Upper lobe of left lung (tissue), 6 donors: ENCODE measurements at regions not wholly inside any gene's neighbourhood (a gene's known extent, or its start where the extent isn't known, plus 50 kb on each side); places are given as distances from the start of the nearest gene placed in this dataset.

ENCODE experiments used
- ATAC-seq, 2 donors: fragments of 200-7000 bp; cut with Tn5 transposase; one replicate each; pipeline ENCODE4 v1.9.1; 2022; ENCODE audit warnings: mild to moderate bottlenecking in 2 of 2, moderate library complexity in 2 of 2; ENCODE audit not compliant: low FRiP score in 2 of 2
- DNase-seq, 2 donors: peaks; one replicate each; pipeline ENCODE4 v3.0.0-alpha.2; 2019 to 2020
- H3K27ac ChIP-seq, 4 donors: fragments of 200-600 bp; sonication (generic); one replicate each; pipeline ENCODE4 v1.5.1; 2016 to 2019
- H3K27me3 ChIP-seq, 4 donors: fragments of 200-600 bp; sonication (generic); one replicate each; pipeline ENCODE4 v1.5.1; 2017 to 2019
- H3K36me3 ChIP-seq, 4 donors: fragments of 200-600 bp; sonication (generic); one replicate each; pipeline ENCODE4 v1.5.1; 2016 to 2019
- H3K4me1 ChIP-seq, 4 donors: fragments of 200-600 bp; sonication (generic); one replicate each; pipeline ENCODE4 v1.5.1; 2018 to 2019
- H3K4me3 ChIP-seq, 4 donors: fragments of 200-600 bp; sonication (generic); one replicate each; pipeline ENCODE4 v1.5.1; 2017 to 2019; ENCODE audit warnings: mild to moderate bottlenecking in 2 of 4, moderate library complexity in 1 of 4
- H3K9me3 ChIP-seq, 4 donors: fragments of 200-600 bp; sonication (generic); one replicate each; pipeline ENCODE4 v1.5.1; 2018 to 2019
- EP300 ChIP-seq, 4 donors: sonication (generic); formaldehyde crosslinking; IDR thresholded peaks; one replicate each; pipeline ENCODE4 v1.5.1; 2017; ENCODE audit warnings: antibody characterized with exemption in 4 of 4, control low read depth in 2 of 4
- POLR2A ChIP-seq, 4 donors: fragments of 450-650 bp; IDR thresholded peaks; one replicate each; pipeline ENCODE4 v1.5.1; 2016 to 2017; ENCODE audit warnings: antibody characterized with exemption in 4 of 4, mild to moderate bottlenecking in 2 of 4
- POLR2AphosphoS5 ChIP-seq, 2 donors: sonication (generic); formaldehyde crosslinking; IDR thresholded peaks; one replicate each; pipeline ENCODE4 v1.5.1; 2017; ENCODE audit warnings: antibody characterized with exemption in 2 of 2
- WGBS, 2 donors: methylation state at CpG; one replicate each; pipeline ENCODE4 v1.1.5; 2017 to 2018; 5-methylcytosine and 5-hydroxymethylcytosine counted together
- TF ChIP-seq, protein P1 (sequence below), 6 experiments: fragments of 450-650 bp in 4 of 6; fragments of 200-600 bp in 2 of 6; sonication (generic) in 2 of 6; IDR thresholded peaks; one replicate each; pipeline ENCODE4 v1.5.1; 2016 to 2019; ENCODE audit warnings: antibody characterized with exemption in 6 of 6
- donor health status: DM: no; HTN: no; CAD: no; lungs with moderate emphysema.
- donor health status: DM: no; HTN: yes; CAD: no; lungs with severe emphysema.

DNA sequence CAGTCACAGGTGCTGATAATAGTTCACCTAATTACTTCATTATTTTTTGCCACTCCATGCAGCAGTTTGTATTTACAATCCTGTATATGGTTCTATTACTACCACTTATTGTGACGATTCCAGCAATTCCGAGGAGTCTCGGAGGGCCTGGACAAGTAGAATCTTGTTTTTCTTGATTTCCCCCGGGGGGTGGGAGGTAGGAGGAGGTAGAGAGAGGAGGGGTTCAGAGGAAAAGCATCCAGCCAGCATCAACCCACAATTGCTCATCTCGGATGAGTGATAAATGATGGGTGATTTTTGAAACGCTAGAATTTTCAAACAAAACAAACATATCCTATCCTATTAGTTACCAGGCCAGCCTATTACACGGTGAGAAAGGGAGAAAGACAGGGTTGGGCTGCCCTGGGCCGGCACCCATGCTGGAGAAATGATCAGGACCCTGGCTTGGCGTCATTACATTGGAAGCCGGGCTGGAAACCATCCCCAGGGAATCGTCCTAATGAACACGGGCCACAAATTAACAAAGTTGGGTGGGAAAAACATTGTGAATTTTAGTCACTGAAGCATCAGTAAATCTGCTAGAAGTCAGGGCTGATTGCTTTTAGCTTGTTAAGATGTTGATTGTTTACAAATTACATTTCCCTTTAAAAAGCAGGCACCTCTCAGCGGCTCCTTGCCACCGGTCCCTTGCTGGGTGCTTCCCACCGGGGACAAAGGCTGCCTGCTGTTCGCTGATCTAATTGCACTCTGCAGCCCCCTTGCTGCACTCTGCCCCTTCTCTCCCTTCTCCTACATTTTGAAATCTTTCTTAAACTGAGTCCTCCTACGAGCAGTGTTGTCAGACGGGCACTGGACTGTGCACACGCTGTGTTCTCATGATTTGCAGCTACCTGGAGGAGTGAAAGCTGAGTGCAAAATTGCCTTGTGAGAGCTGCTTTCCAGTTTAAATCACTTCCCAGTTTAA lies 95.5 kb downstream of the FAM204A start:
- DNase-seq, result no peak
- Histone ChIP-seq H3K27me3 (peaks cover 0 to 6% (median 0%) of the 10 kb centered on the region in 4 donors), H3K4me3 (no peak overlapping the region), H3K27ac (no peak overlapping the region), H3K4me1 (no peaks in the 10 kb centered on the region), H3K9me3 (no peaks in the 10 kb centered on the region), H3K36me3 (no peaks in the 10 kb centered on the region)
- TF ChIP-seq, protein P1, sequence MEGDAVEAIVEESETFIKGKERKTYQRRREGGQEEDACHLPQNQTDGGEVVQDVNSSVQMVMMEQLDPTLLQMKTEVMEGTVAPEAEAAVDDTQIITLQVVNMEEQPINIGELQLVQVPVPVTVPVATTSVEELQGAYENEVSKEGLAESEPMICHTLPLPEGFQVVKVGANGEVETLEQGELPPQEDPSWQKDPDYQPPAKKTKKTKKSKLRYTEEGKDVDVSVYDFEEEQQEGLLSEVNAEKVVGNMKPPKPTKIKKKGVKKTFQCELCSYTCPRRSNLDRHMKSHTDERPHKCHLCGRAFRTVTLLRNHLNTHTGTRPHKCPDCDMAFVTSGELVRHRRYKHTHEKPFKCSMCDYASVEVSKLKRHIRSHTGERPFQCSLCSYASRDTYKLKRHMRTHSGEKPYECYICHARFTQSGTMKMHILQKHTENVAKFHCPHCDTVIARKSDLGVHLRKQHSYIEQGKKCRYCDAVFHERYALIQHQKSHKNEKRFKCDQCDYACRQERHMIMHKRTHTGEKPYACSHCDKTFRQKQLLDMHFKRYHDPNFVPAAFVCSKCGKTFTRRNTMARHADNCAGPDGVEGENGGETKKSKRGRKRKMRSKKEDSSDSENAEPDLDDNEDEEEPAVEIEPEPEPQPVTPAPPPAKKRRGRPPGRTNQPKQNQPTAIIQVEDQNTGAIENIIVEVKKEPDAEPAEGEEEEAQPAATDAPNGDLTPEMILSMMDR (IDR thresholded peaks at IDR 0.05), result no peak
- TF ChIP-seq EP300 (IDR thresholded peaks at IDR 0.05) (no peak), POLR2A (IDR thresholded peaks at IDR 0.05) (no peak), POLR2AphosphoS5 (IDR thresholded peaks at IDR 0.05) (no peak)
- 17 to 21% methylated on average over 19 of the region's 19 CpGs for WGBS, 2 donors
- ATAC-seq, result no peak

DNA sequence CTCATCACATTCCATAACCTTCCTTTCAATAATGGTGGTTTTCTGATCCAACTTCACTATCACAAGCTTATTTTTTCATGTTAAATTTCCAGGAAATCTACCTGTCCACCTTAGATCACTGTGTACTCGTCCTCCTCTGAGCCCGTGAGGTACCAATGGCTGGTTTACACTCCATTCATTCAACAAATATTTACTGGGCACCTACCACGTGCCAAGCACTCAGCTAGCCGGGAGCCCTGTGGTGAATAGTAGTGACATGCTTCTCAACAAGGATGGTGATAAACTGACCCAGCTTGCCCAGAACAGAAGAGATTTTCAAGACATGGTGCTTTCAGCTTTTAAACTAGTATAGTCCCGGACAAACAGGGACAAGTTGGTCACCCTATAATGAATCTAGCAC lies 98.2 kb downstream of the FAM204A start:
- ATAC-seq, result no peak
- Histone ChIP-seq H3K27me3 (peaks cover 0 to 6% (median 0%) of the 10 kb centered on the region in 4 donors), H3K36me3 (no peaks in the 10 kb centered on the region), H3K4me3 (no peak overlapping the region), H3K27ac (no peak overlapping the region), H3K4me1 (peaks cover 0 to 5% (median 0%) of the 10 kb centered on the region in 4 donors), H3K9me3 (no peaks in the 10 kb centered on the region)
- WGBS, 2 donors, result 49 to 59% methylated on average over 4 to 5 of the region's 5 CpGs
- no peak for DNase-seq
- TF ChIP-seq, protein P1 (IDR thresholded peaks at IDR 0.05), result no peak
- TF ChIP-seq POLR2A (IDR thresholded peaks at IDR 0.05), result no peak
- TF ChIP-seq POLR2AphosphoS5 (IDR thresholded peaks at IDR 0.05), result no peak
- no peak for TF ChIP-seq EP300 (IDR thresholded peaks at IDR 0.05)

DNA sequence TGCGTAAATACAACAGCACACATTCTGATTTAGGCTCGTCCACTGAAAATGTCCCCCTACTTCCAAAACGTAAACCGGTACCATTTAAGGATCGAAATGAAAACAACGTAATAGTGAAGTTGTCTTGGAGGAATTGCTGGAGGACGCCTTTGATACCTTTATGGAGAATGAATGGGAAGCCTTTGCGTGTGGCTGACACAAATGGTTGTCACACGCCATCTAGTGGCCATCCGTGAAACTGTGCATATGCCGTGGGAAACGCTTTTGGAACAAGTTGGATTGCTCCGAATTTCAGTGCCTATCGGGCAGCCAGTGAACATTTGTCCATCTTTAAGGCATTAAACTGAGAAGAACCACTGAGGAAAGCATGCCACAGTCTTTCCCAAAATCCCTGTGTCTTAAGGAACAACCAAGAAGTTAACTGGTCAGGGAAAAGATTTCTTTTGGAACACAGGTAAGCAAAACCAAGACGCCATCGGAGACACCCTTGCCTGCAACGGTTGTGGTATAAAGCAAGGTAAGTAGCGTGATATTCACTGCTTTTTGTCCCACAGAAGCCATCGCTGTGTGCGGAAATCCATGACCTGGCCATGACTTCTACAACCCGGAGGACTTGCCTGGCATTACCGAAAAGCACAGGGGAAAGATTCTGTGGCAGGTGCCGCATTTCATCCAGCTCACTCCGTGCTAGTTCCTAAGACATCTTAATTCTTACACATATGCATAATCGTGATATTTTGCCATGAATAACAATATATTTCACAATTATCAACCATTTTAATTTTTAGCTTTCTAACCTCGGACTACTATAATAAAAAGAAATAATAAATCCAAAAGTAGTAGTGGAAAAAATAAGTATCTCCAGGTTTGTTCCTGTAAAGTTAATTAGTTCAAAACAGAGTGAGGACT lies 100.6 kb downstream of the FAM204A start:
- DNase-seq (peak in 1 of 2 donors; percentile 69), ATAC-seq (peak; percentile 72 to 84)
- TF ChIP-seq, protein P1 (IDR thresholded peaks at IDR 0.05), result peak; percentile 78 to 89 (median 86)
- no peak for TF ChIP-seq EP300 (IDR thresholded peaks at IDR 0.05)

DNA sequence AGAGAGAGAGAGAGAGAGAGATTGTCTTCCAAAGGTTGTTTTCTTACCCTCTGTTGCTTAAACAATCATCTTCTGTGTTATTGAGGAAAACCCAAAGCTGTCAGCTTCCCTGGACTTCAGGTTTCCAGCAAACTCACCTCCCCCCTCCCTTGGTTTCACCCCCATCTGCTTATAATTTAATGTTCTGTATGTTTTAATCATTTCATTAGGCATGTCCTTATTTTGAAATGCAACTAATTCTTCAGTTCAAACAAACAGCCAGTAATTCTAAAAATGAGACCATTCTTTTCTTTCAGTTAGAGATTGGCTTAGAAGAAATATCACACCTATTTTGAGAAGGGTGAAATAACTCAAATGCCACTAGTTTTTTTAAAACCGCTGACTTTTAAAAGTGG lies 102.9 kb downstream of the FAM204A start:
- Histone ChIP-seq H3K27ac (no peak overlapping the region), H3K4me1 (peaks cover 0 to 5% (median 0%) of the 10 kb centered on the region in 4 donors), H3K9me3 (no peaks in the 10 kb centered on the region), H3K27me3 (no peaks in the 10 kb centered on the region), H3K4me3 (no peak overlapping the region), H3K36me3 (no peaks in the 10 kb centered on the region)
- ATAC-seq (no peak), DNase-seq (no peak)
- TF ChIP-seq, protein P1 (IDR thresholded peaks at IDR 0.05), result no peak
- no peak for TF ChIP-seq POLR2A (IDR thresholded peaks at IDR 0.05)
- TF ChIP-seq POLR2AphosphoS5 (IDR thresholded peaks at IDR 0.05), result no peak
- no peak for TF ChIP-seq EP300 (IDR thresholded peaks at IDR 0.05)
- 48 to 51% methylated on average over 1 of the region's 1 CpG for WGBS, 2 donors

More for the DNA sequence above, 100.6 kb downstream of the FAM204A start:
- no peaks in the 10 kb centered on the region for H3K9me3 ChIP-seq
- peaks cover 0 to 5% (median 0%) of the 10 kb centered on the region in 4 donors for H3K4me1 ChIP-seq
- H3K4me3 ChIP-seq, result no peak overlapping the region
- H3K36me3 ChIP-seq, result no peaks in the 10 kb centered on the region
- peaks cover 0 to 6% (median 0%) of the 10 kb centered on the region in 4 donors for H3K27me3 ChIP-seq
- no peak overlapping the region for H3K27ac ChIP-seq
- 31% methylated on average over 26 of the region's 26 CpGs for WGBS, 2 donors
